ENCODE measurements at regions not wholly inside any gene's neighbourhood (a gene's known extent, or its start where the extent isn't known, plus 50 kb on each side); places are given as distances from the start of the nearest gene placed in this dataset.

- TF ChIP-seq CTCF (IDR thresholded peaks at IDR 0.05) = no peak
- no peak for TF ChIP-seq POLR2A (IDR thresholded peaks at IDR 0.05)
Measured at GRCh38 chr4:85302193-85302736, 172.7 kb upstream of the ARHGAP24 start.
